K562 (cell line): ENCODE measurements at regions not wholly inside any gene's neighbourhood (a gene's known extent, or its start where the extent isn't known, plus 50 kb on each side); places are given as distances from the start of the nearest gene placed in this dataset.

Experiments used
- ATAC-seq: fragments of 200-7000 bp; cut with Tn5 transposase; 3 replicates; pipeline ENCODE4 v1.9.1; 2020; ENCODE audit warnings: moderate library complexity
- BruUV-seq: library from RNA; stranded (reverse); fragments of 400-500 nt; replicated peaks from 2 replicates; lab custom pipeline; 2021; lab: Mats Ljungman, UMichigan
- CTCF ChIA-PET: fragments of 300-600 bp; formaldehyde crosslinking; extraction: SDS; loops from one replicate; lab custom pipeline; 2021; ENCODE audit warnings: low intra/inter-chr PET ratio; lab: Yijun Ruan, JAX
- POLR2A ChIA-PET: fragments of 300-600, 350-650 bp; sonication (Branson Sonifier 250); formaldehyde crosslinking; extraction: SDS; loops from one replicate; lab custom pipeline; 2021; ENCODE audit warnings: antibody characterized with exemption, inconsistent platforms; lab: Yijun Ruan, JAX
- DNase-seq, 4 experiments: peaks; one replicate each; pipeline versions ENCODE4 v3.0.0 to v3.0.0-alpha.2; 2011 to 2018; ENCODE audit warnings: low spot score in 3 of 4, mixed read lengths in 3 of 4; ENCODE audit errors: extremely low read depth in 1 of 4
- FAIRE-seq: peaks from 2 replicates; lab custom pipeline; 2011; peaks lifted over from hg19 to GRCh38; lab: Jason Lieb, UNC
- H2AFZ ChIP-seq: 2 replicates; pipeline ENCODE4 v1.6.0; 2011; ENCODE audit warnings: low read depth, low read length, control low read depth, inconsistent platforms
- H3K27ac ChIP-seq: fragments of 200-600 bp; 3 replicates; pipeline ENCODE4 v1.8.0; 2011; ENCODE audit warnings: low read depth, mild to moderate bottlenecking, control low read depth, inconsistent platforms, low read length, moderate library complexity, mixed read lengths; ENCODE audit errors: extremely low read depth
- H3K27me3 ChIP-seq, 2 experiments: fragments of 300-600 bp in 1 of 2; 2 replicates in 1 of 2; 3 replicates in 1 of 2; pipeline versions ENCODE4 v1.6.0 to v1.8.0; 2011; ENCODE audit warnings: inconsistent platforms in 2 of 2, low read length in 2 of 2, mild to moderate bottlenecking in 1 of 2, mixed read lengths in 1 of 2, moderate library complexity in 1 of 2; ENCODE audit not compliant: control insufficient read depth in 2 of 2, insufficient read depth in 2 of 2
- H3K36me3 ChIP-seq: fragments of 300-600 bp; 3 replicates; pipeline ENCODE4 v1.8.0; 2011; ENCODE audit warnings: mild to moderate bottlenecking, low read length, inconsistent platforms; ENCODE audit not compliant: control insufficient read depth, insufficient read depth
- H3K4me1 ChIP-seq, 2 experiments: fragments of 200-600 bp in 1 of 2; replicated peaks in 1 of 2; 2 replicates in 1 of 2; 3 replicates in 1 of 2; pipeline versions ENCODE4 v1.5.1 to v1.8.0; 2011; ENCODE audit warnings: inconsistent platforms in 2 of 2, low read length in 2 of 2, mild to moderate bottlenecking in 1 of 2, mixed read lengths in 1 of 2, moderate library complexity in 1 of 2; ENCODE audit not compliant: control insufficient read depth in 2 of 2, insufficient read depth in 2 of 2
- H3K4me2 ChIP-seq: 2 replicates; pipeline ENCODE4 v1.6.1; 2011; ENCODE audit warnings: low read length, control low read depth, inconsistent platforms, mixed read lengths; ENCODE audit not compliant: insufficient read depth
- H3K4me3 ChIP-seq: fragments of 200-600 bp; sonication (generic), shearing (Covaris generic); 2 replicates; pipeline ENCODE4 v1.5.1; 2016; ENCODE audit warnings: control low read depth, inconsistent platforms
- H3K79me2 ChIP-seq: fragments of 200-600 bp; 3 replicates; pipeline ENCODE4 v1.8.0; 2011; ENCODE audit warnings: low read length, inconsistent platforms; ENCODE audit not compliant: control insufficient read depth, insufficient read depth
- H3K9ac ChIP-seq, 2 experiments: 2 replicates each; pipeline versions ENCODE4 v1.6.0 to v1.6.1; 2011; ENCODE audit warnings: low read depth in 2 of 2, low read length in 2 of 2, control low read depth in 1 of 2, inconsistent platforms in 1 of 2, mild to moderate bottlenecking in 1 of 2, mixed read lengths in 1 of 2; ENCODE audit not compliant: insufficient read depth in 1 of 2
- H3K9me1 ChIP-seq: one replicate; pipeline ENCODE4 v1.6.0; 2011; ENCODE audit warnings: inconsistent platforms, mild to moderate bottlenecking, low read length, moderate library complexity; ENCODE audit not compliant: control insufficient read depth, insufficient read depth
- H3K9me3 ChIP-seq: replicated peaks from 2 replicates; pipeline ENCODE4 v1.5.1; 2011; ENCODE audit warnings: low read depth, low read length, inconsistent platforms; ENCODE audit not compliant: control insufficient read depth, insufficient read depth
- H4K20me1 ChIP-seq: replicated peaks from 2 replicates; pipeline ENCODE4 v1.6.1; 2011; ENCODE audit warnings: low read length, inconsistent platforms, mixed read lengths; ENCODE audit not compliant: control insufficient read depth, insufficient read depth
- MTA3 ChIP-seq: fragments of 450-650 bp; formaldehyde crosslinking; IDR thresholded peaks from 2 replicates; pipeline ENCODE4 v1.6.1; 2017; ENCODE audit warnings: mild to moderate bottlenecking, borderline replicate concordance
- PCBP2 ChIP-seq: fragments of 200-400 bp; formaldehyde crosslinking; IDR thresholded peaks from 2 replicates; pipeline ENCODE4 v1.6.1; 2018; ENCODE audit warnings: low read length, low read depth, mild to moderate bottlenecking, moderate library complexity; ENCODE audit not compliant: poor library complexity, severe bottlenecking
- YY1 ChIP-seq, 3 experiments: IDR thresholded peaks; 2 replicates each; pipeline ENCODE4 v1.6.1; 2011; ENCODE audit warnings: low read length in 2 of 3, mild to moderate bottlenecking in 2 of 3, moderate library complexity in 2 of 3, borderline replicate concordance in 1 of 3, control low read depth in 1 of 3, low read depth in 1 of 3; ENCODE audit not compliant: insufficient read depth in 3 of 3, insufficient replicate concordance in 2 of 3, control insufficient read depth in 1 of 3, insufficient read length in 1 of 3; ENCODE audit errors: extremely low read depth in 1 of 3
- WGBS: fragments of 100-300 bp; shearing (Covaris generic); methylation state at CpG from one replicate; pipeline ENCODE4 v1.1.6; 2016; ENCODE audit warnings: low coverage, mixed read lengths; ENCODE audit not compliant: insufficient coverage; ENCODE audit errors: missing lambda C conversion rate; 5-methylcytosine and 5-hydroxymethylcytosine counted together
- in situ Hi-C: fragments of 300-500 bp; cut with MboI; formaldehyde crosslinking; loops from 4 replicates; pipeline ENCODE4 v1.15.0; 2018; ENCODE audit warnings: inconsistent platforms, mixed read lengths
- intact Hi-C: fragments of 100-400 bp; cut with micrococcal nuclease; formaldehyde crosslinking; loops from 2 replicates; pipeline ENCODE4 v1.14.2; 2022
- TF ChIP-seq, protein P1 (sequence below): sonication (generic); formaldehyde crosslinking; IDR thresholded peaks from 2 replicates; pipeline ENCODE4 v1.8.1; 2023; ENCODE audit warnings: mild to moderate bottlenecking, missing genetic modification reagents
- TF ChIP-seq, protein P2 (sequence below): fragments of 450-650 bp; IDR thresholded peaks from 2 replicates; pipeline ENCODE4 v1.6.1; 2017; ENCODE audit warnings: antibody characterized with exemption, mild to moderate bottlenecking
- TF ChIP-seq, protein P3 (sequence below): fragments of 250-450 bp; sonication (Bioruptor Pico); IDR thresholded peaks from 2 replicates; pipeline ENCODE4 v1.4.0; 2020
- TF ChIP-seq, protein P4 (sequence below): fragments of 200-800 bp; sonication (Bioruptor generic); IDR thresholded peaks from 2 replicates; pipeline ENCODE4 v1.6.1; 2016; ENCODE audit warnings: missing genetic modification characterization, missing compliant biosample characterization

DNA sequence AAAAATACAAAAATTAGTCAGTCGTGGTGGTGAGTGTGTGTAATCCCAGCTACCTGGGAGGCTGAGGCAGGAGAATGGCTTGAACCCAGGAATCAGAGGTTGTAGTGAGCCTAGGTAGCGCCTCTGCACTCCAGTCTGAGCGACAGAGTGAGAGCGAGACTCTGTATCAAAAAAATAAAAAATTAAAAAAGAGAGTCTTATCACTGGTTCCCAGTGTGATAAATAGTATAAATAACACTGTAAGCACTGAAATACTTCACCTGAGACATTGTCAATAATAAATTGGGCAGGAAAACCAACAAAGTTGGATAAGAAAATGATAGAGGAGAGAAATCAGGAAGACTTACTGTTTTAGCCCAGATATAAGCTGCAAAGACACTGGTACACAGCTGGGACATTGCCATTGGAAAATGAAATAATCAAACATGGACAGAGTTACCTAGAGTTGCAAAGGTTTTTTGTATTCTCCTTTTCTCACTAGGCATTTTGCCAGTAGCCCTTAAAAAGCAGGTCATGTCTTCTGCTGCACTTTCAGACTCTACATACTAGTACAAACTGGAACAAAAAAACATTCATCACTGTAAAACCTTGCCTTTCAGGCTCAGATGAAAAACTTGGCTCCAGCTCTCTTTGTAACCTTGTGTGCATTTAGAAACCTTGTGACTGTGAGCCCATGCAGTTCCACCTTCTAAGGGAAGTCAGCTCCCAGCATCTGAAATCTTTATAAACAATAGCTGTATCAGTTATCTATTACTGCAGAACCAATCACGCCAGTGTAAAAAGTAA lies 55.0 kb upstream of the PPP1R2C start:
- Histone ChIP-seq H3K4me1 (no peaks in the 10 kb centered on the region), H3K9me3 (no peaks in the 10 kb centered on the region), H3K36me3 (no peaks in the 10 kb centered on the region), H3K4me3 (no peak overlapping the region), H3K9me1 (no peaks in the 10 kb centered on the region), H4K20me1 (no peaks in the 10 kb centered on the region), H2AFZ (no peak overlapping the region), H3K27ac (no peak overlapping the region), H3K4me2 (no peak overlapping the region), H3K9ac (no peak overlapping the region), H3K79me2 (no peaks in the 10 kb centered on the region), H3K27me3 (no peaks in the 10 kb centered on the region)
- ChIA-PET POLR2A (no interaction called here), CTCF (no interaction called here)
- DNase-seq (no peak), FAIRE-seq (no peak), ATAC-seq (no peak)
- 0% methylated on average over 5 of the region's 5 CpGs for WGBS
- in situ Hi-C loops: no loop called here
- intact Hi-C loops: no loop called here
- no TSS peak for BruUV-seq
- TF ChIP-seq, protein P1, sequence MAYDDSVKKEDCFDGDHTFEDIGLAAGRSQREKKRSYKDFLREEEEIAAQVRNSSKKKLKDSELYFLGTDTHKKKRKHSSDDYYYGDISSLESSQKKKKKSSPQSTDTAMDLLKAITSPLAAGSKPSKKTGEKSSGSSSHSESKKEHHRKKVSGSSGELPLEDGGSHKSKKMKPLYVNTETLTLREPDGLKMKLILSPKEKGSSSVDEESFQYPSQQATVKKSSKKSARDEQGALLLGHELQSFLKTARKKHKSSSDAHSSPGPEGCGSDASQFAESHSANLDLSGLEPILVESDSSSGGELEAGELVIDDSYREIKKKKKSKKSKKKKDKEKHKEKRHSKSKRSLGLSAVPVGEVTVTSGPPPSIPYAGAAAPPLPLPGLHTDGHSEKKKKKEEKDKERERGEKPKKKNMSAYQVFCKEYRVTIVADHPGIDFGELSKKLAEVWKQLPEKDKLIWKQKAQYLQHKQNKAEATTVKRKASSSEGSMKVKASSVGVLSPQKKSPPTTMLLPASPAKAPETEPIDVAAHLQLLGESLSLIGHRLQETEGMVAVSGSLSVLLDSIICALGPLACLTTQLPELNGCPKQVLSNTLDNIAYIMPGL (CRISPR knock-in tag): no peak
- TF ChIP-seq PCBP2 (no peak), MTA3 (no peak), YY1 (IDR thresholded peaks at IDR 0.05; ENCODE audit: borderline replicate concordance in 1 of 3, control insufficient read depth in 1 of 3, extremely low read depth in 1 of 3, insufficient read depth in 3 of 3, insufficient read length in 1 of 3, insufficient replicate concordance in 2 of 3, low read depth in 1 of 3, low read length in 2 of 3) (no peak)
- TF ChIP-seq, protein P2, sequence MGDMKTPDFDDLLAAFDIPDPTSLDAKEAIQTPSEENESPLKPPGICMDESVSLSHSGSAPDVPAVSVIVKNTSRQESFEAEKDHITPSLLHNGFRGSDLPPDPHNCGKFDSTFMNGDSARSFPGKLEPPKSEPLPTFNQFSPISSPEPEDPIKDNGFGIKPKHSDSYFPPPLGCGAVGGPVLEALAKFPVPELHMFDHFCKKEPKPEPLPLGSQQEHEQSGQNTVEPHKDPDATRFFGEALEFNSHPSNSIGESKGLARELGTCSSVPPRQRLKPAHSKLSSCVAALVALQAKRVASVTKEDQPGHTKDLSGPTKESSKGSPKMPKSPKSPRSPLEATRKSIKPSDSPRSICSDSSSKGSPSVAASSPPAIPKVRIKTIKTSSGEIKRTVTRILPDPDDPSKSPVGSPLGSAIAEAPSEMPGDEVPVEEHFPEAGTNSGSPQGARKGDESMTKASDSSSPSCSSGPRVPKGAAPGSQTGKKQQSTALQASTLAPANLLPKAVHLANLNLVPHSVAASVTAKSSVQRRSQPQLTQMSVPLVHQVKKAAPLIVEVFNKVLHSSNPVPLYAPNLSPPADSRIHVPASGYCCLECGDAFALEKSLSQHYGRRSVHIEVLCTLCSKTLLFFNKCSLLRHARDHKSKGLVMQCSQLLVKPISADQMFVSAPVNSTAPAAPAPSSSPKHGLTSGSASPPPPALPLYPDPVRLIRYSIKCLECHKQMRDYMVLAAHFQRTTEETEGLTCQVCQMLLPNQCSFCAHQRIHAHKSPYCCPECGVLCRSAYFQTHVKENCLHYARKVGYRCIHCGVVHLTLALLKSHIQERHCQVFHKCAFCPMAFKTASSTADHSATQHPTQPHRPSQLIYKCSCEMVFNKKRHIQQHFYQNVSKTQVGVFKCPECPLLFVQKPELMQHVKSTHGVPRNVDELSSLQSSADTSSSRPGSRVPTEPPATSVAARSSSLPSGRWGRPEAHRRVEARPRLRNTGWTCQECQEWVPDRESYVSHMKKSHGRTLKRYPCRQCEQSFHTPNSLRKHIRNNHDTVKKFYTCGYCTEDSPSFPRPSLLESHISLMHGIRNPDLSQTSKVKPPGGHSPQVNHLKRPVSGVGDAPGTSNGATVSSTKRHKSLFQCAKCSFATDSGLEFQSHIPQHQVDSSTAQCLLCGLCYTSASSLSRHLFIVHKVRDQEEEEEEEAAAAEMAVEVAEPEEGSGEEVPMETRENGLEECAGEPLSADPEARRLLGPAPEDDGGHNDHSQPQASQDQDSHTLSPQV: no peak
- TF ChIP-seq, protein P3, sequence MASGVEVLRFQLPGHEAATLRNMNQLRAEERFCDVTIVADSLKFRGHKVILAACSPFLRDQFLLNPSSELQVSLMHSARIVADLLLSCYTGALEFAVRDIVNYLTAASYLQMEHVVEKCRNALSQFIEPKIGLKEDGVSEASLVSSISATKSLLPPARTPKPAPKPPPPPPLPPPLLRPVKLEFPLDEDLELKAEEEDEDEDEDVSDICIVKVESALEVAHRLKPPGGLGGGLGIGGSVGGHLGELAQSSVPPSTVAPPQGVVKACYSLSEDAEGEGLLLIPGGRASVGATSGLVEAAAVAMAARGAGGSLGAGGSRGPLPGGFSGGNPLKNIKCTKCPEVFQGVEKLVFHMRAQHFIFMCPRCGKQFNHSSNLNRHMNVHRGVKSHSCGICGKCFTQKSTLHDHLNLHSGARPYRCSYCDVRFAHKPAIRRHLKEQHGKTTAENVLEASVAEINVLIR (CRISPR knock-in tag): no peak
- TF ChIP-seq, protein P4, sequence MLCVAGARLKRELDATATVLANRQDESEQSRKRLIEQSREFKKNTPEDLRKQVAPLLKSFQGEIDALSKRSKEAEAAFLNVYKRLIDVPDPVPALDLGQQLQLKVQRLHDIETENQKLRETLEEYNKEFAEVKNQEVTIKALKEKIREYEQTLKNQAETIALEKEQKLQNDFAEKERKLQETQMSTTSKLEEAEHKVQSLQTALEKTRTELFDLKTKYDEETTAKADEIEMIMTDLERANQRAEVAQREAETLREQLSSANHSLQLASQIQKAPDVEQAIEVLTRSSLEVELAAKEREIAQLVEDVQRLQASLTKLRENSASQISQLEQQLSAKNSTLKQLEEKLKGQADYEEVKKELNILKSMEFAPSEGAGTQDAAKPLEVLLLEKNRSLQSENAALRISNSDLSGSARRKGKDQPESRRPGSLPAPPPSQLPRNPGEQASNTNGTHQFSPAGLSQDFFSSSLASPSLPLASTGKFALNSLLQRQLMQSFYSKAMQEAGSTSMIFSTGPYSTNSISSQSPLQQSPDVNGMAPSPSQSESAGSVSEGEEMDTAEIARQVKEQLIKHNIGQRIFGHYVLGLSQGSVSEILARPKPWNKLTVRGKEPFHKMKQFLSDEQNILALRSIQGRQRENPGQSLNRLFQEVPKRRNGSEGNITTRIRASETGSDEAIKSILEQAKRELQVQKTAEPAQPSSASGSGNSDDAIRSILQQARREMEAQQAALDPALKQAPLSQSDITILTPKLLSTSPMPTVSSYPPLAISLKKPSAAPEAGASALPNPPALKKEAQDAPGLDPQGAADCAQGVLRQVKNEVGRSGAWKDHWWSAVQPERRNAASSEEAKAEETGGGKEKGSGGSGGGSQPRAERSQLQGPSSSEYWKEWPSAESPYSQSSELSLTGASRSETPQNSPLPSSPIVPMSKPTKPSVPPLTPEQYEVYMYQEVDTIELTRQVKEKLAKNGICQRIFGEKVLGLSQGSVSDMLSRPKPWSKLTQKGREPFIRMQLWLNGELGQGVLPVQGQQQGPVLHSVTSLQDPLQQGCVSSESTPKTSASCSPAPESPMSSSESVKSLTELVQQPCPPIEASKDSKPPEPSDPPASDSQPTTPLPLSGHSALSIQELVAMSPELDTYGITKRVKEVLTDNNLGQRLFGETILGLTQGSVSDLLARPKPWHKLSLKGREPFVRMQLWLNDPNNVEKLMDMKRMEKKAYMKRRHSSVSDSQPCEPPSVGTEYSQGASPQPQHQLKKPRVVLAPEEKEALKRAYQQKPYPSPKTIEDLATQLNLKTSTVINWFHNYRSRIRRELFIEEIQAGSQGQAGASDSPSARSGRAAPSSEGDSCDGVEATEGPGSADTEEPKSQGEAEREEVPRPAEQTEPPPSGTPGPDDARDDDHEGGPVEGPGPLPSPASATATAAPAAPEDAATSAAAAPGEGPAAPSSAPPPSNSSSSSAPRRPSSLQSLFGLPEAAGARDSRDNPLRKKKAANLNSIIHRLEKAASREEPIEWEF: no peak
